HUES64 (cell line): ENCODE measurements at regions not wholly inside any gene's neighbourhood (a gene's known extent, or its start where the extent isn't known, plus 50 kb on each side); places are given as distances from the start of the nearest gene placed in this dataset.

ENCODE experiments used
- H3K27ac ChIP-seq: 2 replicates; pipeline ENCODE4 v1.7.0; 2013; ENCODE audit warnings: low read depth, low read length, inconsistent platforms
- H3K27me3 ChIP-seq: 2 replicates; pipeline ENCODE4 v1.6.1; 2013; ENCODE audit warnings: mild to moderate bottlenecking, low read length; ENCODE audit not compliant: insufficient read depth
- H3K36me3 ChIP-seq: 2 replicates; pipeline ENCODE4 v1.6.1; 2013; ENCODE audit warnings: mild to moderate bottlenecking, low read length; ENCODE audit not compliant: insufficient read depth
- H3K4me1 ChIP-seq: 2 replicates; pipeline ENCODE4 v1.6.1; 2013; ENCODE audit warnings: mild to moderate bottlenecking, low read length, moderate library complexity; ENCODE audit not compliant: insufficient read depth
- H3K4me3 ChIP-seq: 2 replicates; pipeline ENCODE4 v1.5.1; 2013; ENCODE audit warnings: mild to moderate bottlenecking, low read length, moderate library complexity
- H3K9ac ChIP-seq: 2 replicates; pipeline ENCODE4 v1.6.1; 2013; ENCODE audit warnings: mild to moderate bottlenecking, low read depth, low read length
- H3K9me3 ChIP-seq: 2 replicates; pipeline ENCODE4 v1.6.1; 2013; ENCODE audit warnings: low read depth, low read length; ENCODE audit not compliant: insufficient read depth
- WGBS: fragments of 150-250, 120-280 bp; methylation state at CpG from one replicate; pipeline ENCODE4 v1.1.7; 2013; ENCODE audit warnings: missing lambda C conversion rate; 5-methylcytosine and 5-hydroxymethylcytosine counted together

GRCh38 chr2:60341151-60341550, 212.3 kb downstream of the BCL11A start:
- H3K36me3 ChIP-seq = no peaks in the 10 kb centered on the region
- H3K9me3 ChIP-seq = no peaks in the 10 kb centered on the region
- 94% methylated on average over 7 of the region's 7 CpGs for WGBS
- H3K9ac ChIP-seq = no peak overlapping the region
- peaks cover 6% of the 10 kb centered on the region; the same call in 1 of the 2 replicates for H3K4me1 ChIP-seq
- H3K27ac ChIP-seq = no peak overlapping the region
- H3K27me3 ChIP-seq = no peaks in the 10 kb centered on the region
- H3K4me3 ChIP-seq = no peak overlapping the region

- Histone ChIP-seq H3K27ac (no peak overlapping the region), H3K4me3 (no peak overlapping the region), H3K9ac (no peak overlapping the region), H3K27me3 (no peaks in the 10 kb centered on the region), H3K9me3 (no peaks in the 10 kb centered on the region), H3K36me3 (no peaks in the 10 kb centered on the region), H3K4me1 (peaks cover 6% of the 10 kb centered on the region; the same call in 1 of the 2 replicates)
- 94% methylated on average over 2 of the region's 2 CpGs for WGBS
Observed at GRCh38 chr2:60339286-60339685, 214.2 kb downstream of the BCL11A start.

- no peaks in the 10 kb centered on the region for H3K27me3 ChIP-seq
- H3K27ac ChIP-seq = no peak overlapping the region
- no peaks in the 10 kb centered on the region for H3K36me3 ChIP-seq
- H3K9ac ChIP-seq = no peak overlapping the region
- H3K4me3 ChIP-seq = no peak overlapping the region
- no peaks in the 10 kb centered on the region for H3K9me3 ChIP-seq
- H3K4me1 ChIP-seq = peaks cover 6% of the 10 kb centered on the region; the same call in 1 of the 2 replicates
- 56% methylated on average over 4 of the region's 4 CpGs for WGBS
Observed at GRCh38 chr2:60337142-60337497, 216.3 kb downstream of the BCL11A start.

GRCh38 chr2:60336442-60337141, 216.9 kb downstream of the BCL11A start:
- H3K9ac ChIP-seq = no peak overlapping the region
- H3K27ac ChIP-seq = no peak overlapping the region

GRCh38 chr2:60335533-60336237, 217.8 kb downstream of the BCL11A start:
- WGBS = 86% methylated on average over 13 of the region's 13 CpGs
- Histone ChIP-seq H3K27ac (no peak overlapping the region), H3K9ac (no peak overlapping the region), H3K27me3 (no peaks in the 10 kb centered on the region), H3K4me1 (peaks cover 6% of the 10 kb centered on the region; the same call in 1 of the 2 replicates), H3K9me3 (no peaks in the 10 kb centered on the region), H3K36me3 (no peaks in the 10 kb centered on the region), H3K4me3 (no peak overlapping the region)

More at GRCh38 chr2:60336442-60337141, 216.9 kb downstream of the BCL11A start:
- no peaks in the 10 kb centered on the region for H3K9me3 ChIP-seq
- H3K4me3 ChIP-seq = no peak overlapping the region
- WGBS = 82% methylated on average over 5 of the region's 5 CpGs
- H3K27me3 ChIP-seq = no peaks in the 10 kb centered on the region
- H3K4me1 ChIP-seq = peaks cover 6% of the 10 kb centered on the region; the same call in 1 of the 2 replicates
- no peaks in the 10 kb centered on the region for H3K36me3 ChIP-seq

- Histone ChIP-seq H3K27ac (no peak overlapping the region), H3K36me3 (no peaks in the 10 kb centered on the region), H3K4me3 (no peak overlapping the region), H3K9me3 (no peaks in the 10 kb centered on the region), H3K27me3 (no peaks in the 10 kb centered on the region), H3K9ac (no peak overlapping the region), H3K4me1 (peaks cover 6% of the 10 kb centered on the region; the same call in 1 of the 2 replicates)
- 95% methylated on average over 4 of the region's 4 CpGs for WGBS
Observed at GRCh38 chr2:60334610-60335009, 218.8 kb downstream of the BCL11A start.

- WGBS = 97% methylated on average over 8 of the region's 8 CpGs
- no peaks in the 10 kb centered on the region for H3K36me3 ChIP-seq
- no peaks in the 10 kb centered on the region for H3K27me3 ChIP-seq
- H3K9me3 ChIP-seq = no peaks in the 10 kb centered on the region
- H3K4me3 ChIP-seq = no peak overlapping the region
- no peak overlapping the region for H3K9ac ChIP-seq
- H3K4me1 ChIP-seq = peaks cover 6% of the 10 kb centered on the region; the same call in 1 of the 2 replicates
- no peak overlapping the region for H3K27ac ChIP-seq
Observed at GRCh38 chr2:60333264-60333663, 220.2 kb downstream of the BCL11A start.

GRCh38 chr2:60331115-60331809, 222.2 kb downstream of the BCL11A start:
- 95% methylated on average over 7 of the region's 7 CpGs for WGBS
- Histone ChIP-seq H3K27ac (no peak overlapping the region), H3K9me3 (no peaks in the 10 kb centered on the region), H3K4me1 (no peaks in the 10 kb centered on the region), H3K4me3 (no peak overlapping the region), H3K27me3 (no peaks in the 10 kb centered on the region), H3K36me3 (no peaks in the 10 kb centered on the region), H3K9ac (no peak overlapping the region)

- no peaks in the 10 kb centered on the region for H3K4me1 ChIP-seq
- 97% methylated on average over 3 of the region's 3 CpGs for WGBS
- H3K9me3 ChIP-seq = no peaks in the 10 kb centered on the region
- H3K9ac ChIP-seq = no peak overlapping the region
- H3K27me3 ChIP-seq = no peaks in the 10 kb centered on the region
- no peak overlapping the region for H3K27ac ChIP-seq
- H3K4me3 ChIP-seq = no peak overlapping the region
- no peaks in the 10 kb centered on the region for H3K36me3 ChIP-seq
Observed at GRCh38 chr2:60329225-60329624, 224.2 kb downstream of the BCL11A start.

GRCh38 chr2:60324536-60324935, 228.9 kb downstream of the BCL11A start:
- no peaks in the 10 kb centered on the region for H3K9me3 ChIP-seq
- 92% methylated on average over 4 of the region's 5 CpGs for WGBS
- H3K4me3 ChIP-seq = no peak overlapping the region
- H3K27me3 ChIP-seq = no peaks in the 10 kb centered on the region
- H3K27ac ChIP-seq = no peak overlapping the region
- H3K36me3 ChIP-seq = no peaks in the 10 kb centered on the region
- no peak overlapping the region for H3K9ac ChIP-seq
- no peaks in the 10 kb centered on the region for H3K4me1 ChIP-seq

GRCh38 chr2:60321816-60322215, 231.6 kb downstream of the BCL11A start:
- H3K27me3 ChIP-seq = no peaks in the 10 kb centered on the region
- H3K9me3 ChIP-seq = no peaks in the 10 kb centered on the region
- WGBS = 84% methylated on average over 14 of the region's 14 CpGs
- H3K27ac ChIP-seq = no peak overlapping the region
- no peaks in the 10 kb centered on the region for H3K36me3 ChIP-seq
- H3K4me1 ChIP-seq = peaks cover 3% of the 10 kb centered on the region; the same call in 1 of the 2 replicates
- H3K9ac ChIP-seq = no peak overlapping the region
- H3K4me3 ChIP-seq = no peak overlapping the region
